AG08396 (cell line): ENCODE measurements at regions not wholly inside any gene's neighbourhood (a gene's known extent, or its start where the extent isn't known, plus 50 kb on each side); places are given as distances from the start of the nearest gene placed in this dataset.
"Not testable (repeated sequence)": the region's sequence is repeated elsewhere in the genome, so short reads cannot be mapped to it uniquely, and the experiment has no call there.

ENCODE experiments used
- DNase-seq: peaks from one replicate; pipeline ENCODE4 v3.0.0; 2012; ENCODE audit warnings: low spot score, mixed read lengths

DNA sequence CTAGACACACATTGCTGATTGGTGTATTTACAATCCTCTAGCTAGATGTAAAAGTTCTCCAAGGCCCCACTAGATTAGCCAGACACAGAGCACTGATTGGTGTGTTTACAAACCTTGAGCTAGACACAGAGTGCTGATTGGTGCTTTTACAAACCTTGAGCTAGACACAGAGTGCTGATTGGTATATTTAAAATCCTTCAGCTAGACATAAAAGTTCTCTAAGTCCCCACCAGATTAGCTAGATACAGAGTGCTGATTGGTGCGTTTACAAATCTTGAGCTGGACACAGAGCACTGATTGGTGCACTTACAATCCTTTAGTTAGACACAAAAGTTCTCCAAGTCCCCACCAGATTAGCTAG is 63.8 kb upstream of the DDHD1 start:
- not testable (repeated sequence) for DNase-seq

- DNase-seq: not testable (repeated sequence)
These were observed 63.4 kb upstream of the DDHD1 start for GRCh38 chr14:53216478-53216877.

DNA sequence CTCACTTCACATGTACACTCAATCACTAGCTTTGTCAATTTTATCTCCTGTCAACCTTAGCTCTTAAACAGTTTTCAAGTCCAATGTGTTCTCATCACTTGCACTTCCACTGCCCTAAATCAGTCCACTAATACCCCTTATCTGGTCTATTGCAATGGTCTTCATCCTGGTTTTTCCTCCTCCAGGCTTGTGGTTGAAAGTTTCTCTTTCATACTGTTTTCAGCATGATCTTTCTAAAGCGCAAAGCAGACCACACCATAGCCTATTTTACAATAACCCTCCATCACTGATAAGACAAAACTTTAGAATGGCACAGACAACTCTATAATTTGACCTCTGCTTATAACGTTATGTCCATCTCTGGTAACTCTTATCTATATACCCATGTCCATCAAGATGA is 62.0 kb upstream of the DDHD1 start:
- DNase-seq: no peak

DNA sequence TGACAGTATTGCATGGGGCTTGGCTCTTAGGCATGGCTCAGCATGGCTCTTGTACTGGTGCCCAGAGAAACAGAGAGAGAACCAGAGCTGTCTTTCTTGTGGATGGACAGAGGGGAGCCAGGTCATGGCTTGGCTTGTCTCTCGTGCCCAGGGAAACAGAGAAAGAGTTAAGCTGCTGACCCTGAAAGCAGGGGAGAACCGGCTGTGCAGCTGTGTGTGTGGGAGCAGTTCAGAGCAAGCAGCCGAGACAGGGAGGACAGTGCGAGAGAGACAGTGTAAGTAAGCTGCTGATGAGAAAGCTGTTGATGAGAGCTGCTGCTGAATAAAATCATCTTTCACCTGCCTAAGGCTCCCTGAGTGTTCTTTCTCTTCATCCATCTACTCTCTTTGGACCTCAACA is 61.3 kb upstream of the DDHD1 start:
- no peak for DNase-seq

DNA sequence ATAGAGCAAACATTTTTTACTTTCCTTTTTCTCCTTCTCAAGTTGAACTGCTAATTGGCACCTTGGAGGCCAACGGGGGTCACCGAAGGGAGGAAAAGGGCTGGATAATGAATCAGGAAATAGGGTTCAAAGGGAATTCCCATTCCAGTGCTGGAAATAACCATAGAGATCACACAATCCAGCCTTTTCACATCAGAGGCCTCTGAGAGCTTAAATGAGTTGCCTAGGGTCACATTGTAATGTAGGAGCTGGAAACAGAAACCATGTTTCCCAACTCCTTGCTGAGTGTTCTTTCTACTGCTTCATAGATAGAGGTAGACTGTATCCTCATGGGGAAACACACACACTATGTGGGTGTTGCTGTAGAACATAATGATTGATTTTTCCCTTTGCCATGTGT is 60.6 kb upstream of the DDHD1 start:
- DNase-seq: no peak

- DNase-seq: no peak
These were observed 56.2 kb upstream of the DDHD1 start for GRCh38 chr14:53209370-53209769.
